Hematopoietic multipotent progenitor cell treated with erythropoietin and hydrocortisone succinate and interleukin-3 and kit ligand, for 6 days (in vitro differentiated cells): ENCODE measurements at regions not wholly inside any gene's neighbourhood (a gene's known extent, or its start where the extent isn't known, plus 50 kb on each side); places are given as distances from the start of the nearest gene placed in this dataset.

ENCODE experiments used
- DNase-seq: peaks from one replicate; pipeline ENCODE4 v3.0.0-alpha.2; 2015

DNA sequence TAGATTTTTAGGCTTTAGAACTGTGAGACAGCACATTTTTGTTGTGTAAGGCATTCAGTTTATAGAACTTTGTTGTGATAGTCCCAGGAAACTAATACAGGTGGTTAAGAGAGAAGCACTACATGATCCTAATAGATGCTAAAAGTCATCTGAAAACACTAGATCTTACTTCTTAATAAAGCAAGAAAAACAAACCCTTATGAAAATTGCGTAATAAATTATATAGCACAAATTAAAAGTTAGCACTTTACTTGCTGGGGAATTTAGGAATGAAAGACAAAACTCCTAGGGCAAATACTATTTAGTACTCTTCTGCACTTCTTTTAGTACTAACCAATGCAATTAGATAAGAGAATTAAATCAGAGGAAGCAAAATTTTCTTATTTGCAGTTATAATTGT, 163.3 kb upstream of the SHISA6 start:
- no peak for DNase-seq

DNA sequence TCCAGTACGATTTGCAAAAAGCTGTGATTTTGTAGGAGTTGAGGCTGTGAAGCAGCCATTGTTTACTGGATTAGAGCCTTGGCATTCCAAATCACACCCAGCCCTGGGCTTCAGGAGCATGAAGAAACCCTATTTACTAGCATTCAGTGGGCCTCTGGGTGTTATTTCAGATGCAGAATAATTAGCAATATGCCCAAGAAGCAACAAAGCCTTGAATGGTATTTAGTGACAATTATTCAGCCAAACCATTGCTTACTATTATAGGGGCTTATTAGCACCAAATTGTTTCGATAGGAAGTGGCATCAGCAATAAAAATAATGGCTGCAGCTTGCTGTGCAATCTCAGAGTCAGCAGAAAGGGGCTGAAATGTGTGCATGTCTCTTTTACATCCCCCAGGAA, 166.6 kb upstream of the SHISA6 start:
- DNase-seq, result no peak

- DNase-seq, result no peak
Measured at GRCh38 chr17:11056926-11057325, 184.1 kb upstream of the SHISA6 start.

DNA sequence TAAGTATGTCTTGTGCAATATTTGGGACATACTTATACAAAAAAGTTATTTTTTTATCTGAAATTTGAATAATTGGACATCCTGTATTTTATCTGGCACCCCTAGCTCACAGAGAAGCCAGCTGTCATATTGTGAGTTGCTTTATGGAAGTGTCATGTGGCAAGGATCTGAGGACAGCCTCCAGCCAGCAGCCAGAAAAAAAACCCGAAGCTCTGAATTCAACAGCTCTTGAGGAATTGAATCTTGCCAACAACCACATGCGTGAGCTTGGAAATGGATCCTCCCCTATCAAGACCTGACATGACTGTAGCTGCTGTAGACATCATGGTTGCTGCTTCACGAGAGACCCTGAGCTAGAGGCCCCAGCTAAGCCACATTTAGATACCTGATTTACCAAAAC, 187.2 kb upstream of the SHISA6 start:
- DNase-seq, result no peak

DNA sequence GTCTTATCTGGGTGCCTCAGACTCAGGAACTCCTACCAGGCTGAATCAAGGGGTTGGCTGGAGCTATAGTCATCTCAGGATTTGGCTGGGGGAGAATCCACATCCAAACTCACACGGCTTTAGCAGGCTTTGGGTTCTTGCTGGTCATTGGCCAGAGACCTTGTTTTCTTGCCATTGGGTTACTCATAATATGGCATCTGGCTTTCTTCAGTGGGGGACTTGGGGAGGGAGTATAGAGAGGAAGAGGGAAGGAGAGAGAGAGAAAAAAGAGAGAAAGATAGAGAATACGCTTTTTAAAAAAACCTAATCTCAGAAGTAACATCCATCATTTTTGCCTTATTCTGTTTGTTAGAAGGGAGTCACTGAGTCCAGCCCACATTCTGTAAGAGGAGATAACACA, 191.5 kb upstream of the SHISA6 start:
- DNase-seq, result no peak

GRCh38 chr17:11047228-11047627, 193.8 kb upstream of the SHISA6 start:
- DNase-seq, result no peak

DNA sequence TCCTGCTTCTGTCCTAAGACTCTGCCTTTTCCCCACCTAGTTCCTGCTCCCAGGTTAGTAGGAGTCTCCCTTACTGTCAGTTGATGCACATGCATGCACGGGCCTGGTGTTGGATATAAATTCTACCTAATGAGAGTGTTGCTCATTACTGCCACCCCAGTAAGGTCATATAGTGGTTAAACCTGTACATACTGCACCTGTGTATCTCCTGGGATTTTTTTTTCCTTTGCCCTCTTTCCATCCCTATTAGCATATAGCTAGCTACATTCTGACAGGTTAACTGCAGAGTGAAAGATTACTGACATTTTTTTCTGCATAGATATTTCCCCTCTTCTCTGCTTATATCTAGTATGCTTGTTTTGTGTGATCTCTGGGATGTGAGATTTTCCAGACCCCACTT, 201.5 kb upstream of the PIRT start:
- DNase-seq, result no peak

DNA sequence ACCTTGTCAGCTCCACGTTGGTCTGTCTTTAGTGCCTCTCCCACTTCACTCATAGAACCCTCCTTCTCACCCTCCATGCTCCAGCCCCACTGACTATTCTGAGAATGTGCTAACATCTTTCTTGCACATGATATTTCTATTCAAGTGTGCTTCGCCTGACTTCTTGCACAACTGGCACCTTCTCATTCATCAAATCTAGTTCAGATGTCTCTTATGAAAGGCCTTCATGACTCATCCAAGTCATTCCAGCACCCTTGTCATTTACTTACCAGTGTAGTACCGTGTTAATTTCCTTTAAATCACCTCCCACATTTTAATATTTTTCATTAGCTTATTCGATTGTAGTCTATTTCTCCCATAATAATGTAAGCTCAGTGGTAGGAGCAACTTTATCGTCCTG, 197.8 kb upstream of the PIRT start:
- DNase-seq, result no peak

DNA sequence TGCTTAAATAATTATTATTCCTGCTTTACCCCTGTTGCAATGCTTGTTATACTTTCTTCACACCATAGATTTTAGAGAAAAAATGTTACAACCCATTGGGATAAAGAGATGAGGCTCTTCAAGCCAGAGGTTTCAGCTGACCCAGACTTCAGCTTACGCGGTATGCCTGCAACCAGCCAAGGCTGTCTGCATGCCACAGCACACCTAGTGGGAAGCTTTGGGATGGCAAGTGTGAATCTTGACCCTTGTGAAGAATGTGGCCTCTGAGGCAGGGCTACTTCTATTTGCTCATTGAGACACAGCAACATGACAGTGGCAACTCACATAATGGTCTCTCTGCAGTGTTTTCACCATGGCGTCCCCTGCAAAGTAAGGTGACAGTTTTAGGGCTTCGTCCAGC, 193.9 kb upstream of the PIRT start:
- DNase-seq, result no peak

DNA sequence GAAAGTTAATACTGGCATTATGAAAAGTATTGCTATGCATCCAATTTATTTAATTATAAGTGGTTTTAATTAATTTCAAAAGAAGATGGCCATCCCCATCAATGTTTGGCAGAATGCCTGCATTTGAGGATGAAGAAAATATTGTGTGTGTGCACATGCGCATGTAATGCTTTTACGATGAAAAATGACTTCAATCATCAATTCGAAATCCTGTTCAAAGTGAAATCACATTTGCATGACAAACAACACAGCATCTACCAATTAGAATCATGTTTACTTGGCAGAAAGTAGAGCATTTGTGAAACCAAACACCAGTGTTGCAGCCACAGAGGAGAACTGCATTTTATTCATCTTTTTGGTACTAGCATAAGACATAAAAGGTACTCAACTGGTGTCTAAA, 191.9 kb upstream of the PIRT start:
- no peak for DNase-seq

DNA sequence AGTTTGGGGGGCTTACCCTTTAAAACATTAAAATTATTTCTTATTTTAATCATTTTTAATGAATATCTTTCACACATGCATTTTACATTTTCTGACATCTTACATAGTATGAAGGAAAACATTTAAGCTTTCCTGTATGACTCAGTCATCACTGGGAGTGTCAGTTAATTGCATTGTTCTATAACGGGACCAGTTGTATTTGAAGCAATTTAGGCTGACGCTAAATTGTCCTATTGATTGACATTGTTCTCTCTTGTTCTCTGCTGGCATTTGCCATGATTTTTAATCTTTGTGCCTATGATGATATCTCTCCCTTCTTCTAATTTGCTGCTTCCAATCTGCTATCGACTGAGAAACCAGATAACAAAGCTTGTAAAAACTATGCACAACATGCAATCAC, 190.5 kb upstream of the PIRT start:
- DNase-seq, result no peak

GRCh38 chr17:11026903-11027302, 189.0 kb upstream of the PIRT start:
- no peak for DNase-seq

- DNase-seq, result no peak
Measured at GRCh38 chr17:11023639-11024479, 186.0 kb upstream of the PIRT start.

GRCh38 chr17:11006530-11006929, 168.6 kb upstream of the PIRT start:
- no peak for DNase-seq

- no peak for DNase-seq
Measured at GRCh38 chr17:11005940-11006339, 168.1 kb upstream of the PIRT start.

DNA sequence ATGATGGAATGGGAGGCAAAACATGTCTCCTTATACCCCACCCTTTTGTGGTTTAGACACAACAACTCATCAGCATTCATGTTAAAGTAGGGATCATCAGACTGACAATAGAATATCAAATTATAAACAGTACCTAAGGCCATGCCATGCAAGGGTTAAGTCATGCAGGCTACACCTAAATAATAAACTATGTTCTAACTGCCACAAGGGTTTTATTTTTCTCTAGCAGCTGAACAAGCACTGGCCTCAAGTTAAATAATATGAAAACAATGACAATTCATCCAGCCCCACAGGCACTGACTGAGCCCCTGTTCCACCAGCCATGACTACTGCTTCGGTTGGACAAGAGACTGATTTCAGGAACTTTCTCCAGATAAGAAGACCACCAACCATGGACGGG, 164.5 kb upstream of the PIRT start:
- no peak for DNase-seq

- no peak for DNase-seq
Measured at GRCh38 chr17:11001651-11002050, 163.8 kb upstream of the PIRT start.

DNA sequence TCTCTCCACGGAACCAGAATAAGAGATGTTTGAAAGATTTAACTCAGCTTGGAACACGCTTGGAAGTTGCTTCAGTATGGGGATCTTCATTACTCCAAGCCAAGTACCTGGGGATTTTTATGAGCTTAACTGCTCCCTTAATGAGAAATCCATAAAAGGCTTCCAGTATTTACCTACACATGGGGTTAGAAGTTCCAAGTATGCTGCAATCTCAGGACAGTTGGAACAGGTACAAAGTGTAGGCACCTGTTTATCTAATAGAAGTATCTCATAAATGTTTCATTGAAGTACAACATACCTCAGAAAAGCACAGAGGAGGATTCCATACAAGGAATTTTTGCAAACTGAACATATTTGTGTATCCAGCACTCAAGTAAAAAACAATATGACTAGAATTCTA, 161.6 kb upstream of the PIRT start:
- no peak for DNase-seq

- DNase-seq, result no peak
Measured at GRCh38 chr17:10993126-10993525, 155.2 kb upstream of the PIRT start.

- no peak for DNase-seq
Measured at GRCh38 chr17:10992106-10992880, 154.4 kb upstream of the PIRT start.

DNA sequence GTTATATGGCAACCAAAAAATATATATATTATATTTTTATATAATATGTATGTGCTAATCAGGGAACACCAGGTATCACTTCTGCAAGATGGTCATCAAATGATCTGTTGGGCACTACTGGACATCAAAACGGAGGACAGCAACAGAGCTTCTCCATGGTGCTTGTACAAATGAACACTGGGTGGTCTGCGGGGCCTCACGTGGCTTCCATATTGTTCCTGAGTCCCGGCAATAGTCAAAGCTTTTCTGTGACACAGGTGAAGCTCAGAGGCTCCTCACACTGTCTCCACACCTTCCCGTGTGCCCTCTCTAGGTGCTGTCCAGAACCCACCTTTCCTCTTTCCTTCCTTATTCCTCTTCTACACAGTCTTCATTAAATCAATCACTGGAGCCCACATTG, 149.9 kb upstream of the PIRT start:
- no peak for DNase-seq

DNA sequence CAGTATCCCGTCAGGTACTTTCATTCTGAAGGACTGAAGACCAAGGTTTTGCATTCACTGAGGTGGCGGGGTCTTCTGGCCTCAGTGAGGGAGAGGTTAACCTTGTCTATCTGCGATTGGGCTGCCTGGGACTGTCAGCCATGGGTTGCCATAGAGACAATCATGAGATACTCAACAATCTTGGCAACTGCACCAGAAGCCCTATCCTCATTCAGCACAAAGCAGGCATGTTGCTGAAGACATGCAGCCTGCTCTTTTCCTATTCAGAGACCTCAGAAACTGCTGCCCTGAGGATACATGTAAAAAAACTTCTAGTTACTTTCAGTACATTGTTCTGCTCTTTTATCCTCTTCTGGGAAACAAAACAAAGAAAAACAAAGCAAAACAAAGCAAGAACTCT, 146.3 kb upstream of the PIRT start:
- no peak for DNase-seq

- DNase-seq, result no peak
Measured at GRCh38 chr17:10976401-10976800, 138.5 kb upstream of the PIRT start.

GRCh38 chr17:10968007-10968406, 130.1 kb upstream of the PIRT start:
- DNase-seq, result no peak

DNA sequence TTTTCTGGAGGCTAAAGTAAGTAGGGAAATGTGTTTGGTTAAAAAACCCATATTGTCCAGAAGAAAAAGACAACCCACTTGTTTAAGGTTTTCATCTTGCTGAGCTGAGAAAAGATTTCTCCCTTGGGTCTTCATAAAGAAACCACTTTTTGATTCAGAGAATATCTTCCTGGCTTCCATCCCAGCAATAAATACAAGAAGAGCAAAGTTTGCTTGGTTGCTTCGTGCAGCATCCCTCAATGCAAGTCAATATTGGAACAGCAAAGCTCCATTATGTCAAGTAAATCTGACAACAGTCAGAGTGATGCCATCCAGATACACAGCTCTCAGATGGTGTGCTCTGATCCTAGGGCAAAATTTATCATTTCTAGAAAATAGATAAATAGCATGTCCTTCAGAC, 118.9 kb upstream of the PIRT start:
- no peak for DNase-seq
